GM12892 (cell line): ENCODE measurements at regions not wholly inside any gene's neighbourhood (a gene's known extent, or its start where the extent isn't known, plus 50 kb on each side); places are given as distances from the start of the nearest gene placed in this dataset.

Experiments used
- POLR2A ChIP-seq: IDR thresholded peaks from 2 replicates; pipeline ENCODE4 v1.6.1; 2011; ENCODE audit warnings: low read depth, low read length, control low read depth
- TAF1 ChIP-seq: IDR thresholded peaks from 2 replicates; pipeline ENCODE4 v1.6.1; 2011; ENCODE audit warnings: low read depth, mild to moderate bottlenecking, control low read depth, low read length, borderline replicate concordance

GRCh38 chr4:12580787-12581186 is 903.4 kb downstream of the RAB28 start:
- TF ChIP-seq POLR2A (no peak), TAF1 (no peak)
